COR-L47 (cell line): ENCODE measurements at regions not wholly inside any gene's neighbourhood (a gene's known extent, or its start where the extent isn't known, plus 50 kb on each side); places are given as distances from the start of the nearest gene placed in this dataset.
A peak's percentile ranks its signal among the peaks of the same experiment; 100 is the strongest.
"Not testable (repeated sequence)": the region's sequence is repeated elsewhere in the genome, so short reads cannot be mapped to it uniquely, and the experiment has no call there.

Experiments
- DNase-seq: peaks from one replicate; lab custom pipeline; 2025; lab: John Stamatoyannopoulos, UW

GRCh38 chr5:97234380-97234779 is 51.3 kb upstream of the RIOK2 start:
- not testable (repeated sequence) for DNase-seq

- DNase-seq, result no peak
These were observed 59.3 kb upstream of the RIOK2 start for GRCh38 chr5:97242341-97242740.

- DNase-seq, result no peak
These were observed 60.3 kb upstream of the RIOK2 start for GRCh38 chr5:97243353-97243752.

- DNase-seq, result no peak
These were observed 62.3 kb upstream of the RIOK2 start for GRCh38 chr5:97245386-97245785.

- DNase-seq, result no peak
These were observed 67.1 kb upstream of the RIOK2 start for GRCh38 chr5:97250113-97250512.

- no peak for DNase-seq
These were observed 83.0 kb upstream of the RIOK2 start for GRCh38 chr5:97266076-97266475.

GRCh38 chr5:97266576-97266975 is 83.5 kb upstream of the RIOK2 start:
- DNase-seq, result no peak

GRCh38 chr5:97267767-97268166 is 84.7 kb upstream of the RIOK2 start:
- no peak for DNase-seq

- DNase-seq, result no peak
These were observed 93.5 kb upstream of the RIOK2 start for GRCh38 chr5:97276474-97277120.

- DNase-seq, result no peak
These were observed 98.2 kb upstream of the RIOK2 start for GRCh38 chr5:97281257-97281656.

GRCh38 chr5:97297063-97297703 is 114.1 kb upstream of the RIOK2 start:
- peak; percentile 63 for DNase-seq

- no peak for DNase-seq
These were observed 114.7 kb upstream of the RIOK2 start for GRCh38 chr5:97297704-97298091.

- not testable (repeated sequence) for DNase-seq
These were observed 118.1 kb upstream of the RIOK2 start for GRCh38 chr5:97301181-97301580.

GRCh38 chr5:97338729-97339128 is 155.7 kb upstream of the RIOK2 start:
- DNase-seq, result no peak

- DNase-seq, result no peak
These were observed 172.7 kb upstream of the RIOK2 start for GRCh38 chr5:97355775-97356174.

GRCh38 chr5:97363577-97363976 is 180.5 kb upstream of the RIOK2 start:
- no peak for DNase-seq

GRCh38 chr5:97364731-97365130 is 181.7 kb upstream of the RIOK2 start:
- DNase-seq, result no peak

- no peak for DNase-seq
These were observed 182.3 kb upstream of the RIOK2 start for GRCh38 chr5:97365163-97365845.

- no peak for DNase-seq
These were observed 182.9 kb upstream of the RIOK2 start for GRCh38 chr5:97365918-97366317.

GRCh38 chr5:97375959-97376358 is 192.9 kb upstream of the RIOK2 start:
- DNase-seq, result no peak

GRCh38 chr5:97377582-97377981 is 194.5 kb upstream of the RIOK2 start:
- no peak for DNase-seq

- no peak for DNase-seq
These were observed 200.9 kb upstream of the RIOK2 start for GRCh38 chr5:97383996-97384395.

- DNase-seq, result no peak
These were observed 205.7 kb upstream of the RIOK2 start for GRCh38 chr5:97388794-97389193.
